ENCODE measurements at regions not wholly inside any gene's neighbourhood (a gene's known extent, or its start where the extent isn't known, plus 50 kb on each side); places are given as distances from the start of the nearest gene placed in this dataset.

- Mint-ChIP-seq H3K27me3 (ENCODE audit: low read depth in 3 of 3) (peaks cover 0 to 2% (median 0%) of the 10 kb centered on the region in 3 donors), H3K27ac (no peak overlapping the region), H3K4me1 (no peaks in the 10 kb centered on the region), H3K9me3 (peaks cover 0 to 8% (median 3%) of the 10 kb centered on the region in 6 donors), H3K36me3 (peaks cover 0 to 5% (median 0%) of the 10 kb centered on the region in 3 donors), H3K4me3 (no peak overlapping the region)
- DNase-seq = no peak
Measured at GRCh38 chrX:7789200-7789599, 53.8 kb upstream of the VCX start.

DNA sequence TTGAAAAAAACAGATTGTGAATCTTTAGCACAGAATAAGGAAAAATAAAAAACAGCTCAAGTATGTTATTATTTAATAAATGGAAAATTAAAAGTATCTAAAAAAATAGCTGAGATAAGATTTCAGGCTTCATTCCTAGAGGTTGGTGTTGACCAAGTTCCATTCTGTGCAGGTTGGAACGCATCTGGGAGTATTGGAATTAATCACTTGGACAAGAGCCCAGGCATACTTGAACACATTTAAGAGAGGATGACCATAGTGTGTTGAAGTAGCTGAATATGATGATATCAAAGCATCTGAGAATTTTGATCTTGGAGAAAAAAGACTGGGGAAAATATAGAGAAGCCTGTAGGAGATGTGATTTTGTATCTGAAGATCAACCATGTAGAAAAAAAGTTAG is 54.6 kb upstream of the VCX start:
- Mint-ChIP-seq H3K4me1 (no peaks in the 10 kb centered on the region), H3K27ac (no peak overlapping the region), H3K36me3 (peaks cover 0 to 5% (median 0%) of the 10 kb centered on the region in 3 donors), H3K4me3 (no peak overlapping the region), H3K9me3 (peaks cover 0 to 15% (median 3%) of the 10 kb centered on the region in 6 donors), H3K27me3 (ENCODE audit: low read depth in 3 of 3) (peaks cover 0 to 2% (median 0%) of the 10 kb centered on the region in 3 donors)
- DNase-seq = no peak

GRCh38 chrX:7787714-7788113 is 55.3 kb upstream of the VCX start:
- no peak for DNase-seq
- H3K36me3 Mint-ChIP-seq = peaks cover 0 to 5% (median 0%) of the 10 kb centered on the region in 3 donors
- no peaks in the 10 kb centered on the region for H3K4me1 Mint-ChIP-seq
- H3K27ac Mint-ChIP-seq = no peak overlapping the region
- no peak overlapping the region for H3K4me3 Mint-ChIP-seq
- peaks cover 0 to 15% (median 3%) of the 10 kb centered on the region in 6 donors for H3K9me3 Mint-ChIP-seq
- peaks cover 0 to 2% (median 0%) of the 10 kb centered on the region in 3 donors for H3K27me3 Mint-ChIP-seq (ENCODE audit: low read depth in 3 of 3)

- no peak overlapping the region for H3K4me3 Mint-ChIP-seq
- peaks cover 0 to 1% (median 0%) of the 10 kb centered on the region in 3 donors for H3K27me3 Mint-ChIP-seq (ENCODE audit: low read depth in 3 of 3)
- no peaks in the 10 kb centered on the region for H3K36me3 Mint-ChIP-seq
- DNase-seq = no peak
- H3K27ac Mint-ChIP-seq = no peak overlapping the region
- H3K4me1 Mint-ChIP-seq = no peaks in the 10 kb centered on the region
- H3K9me3 Mint-ChIP-seq = peaks cover 0 to 11% (median 3%) of the 10 kb centered on the region in 6 donors
Measured at GRCh38 chrX:7784580-7784979, 58.4 kb upstream of the VCX start.

GRCh38 chrX:7779644-7780043 is 63.3 kb upstream of the VCX start:
- peaks cover 0 to 1% (median 0%) of the 10 kb centered on the region in 3 donors for H3K27me3 Mint-ChIP-seq (ENCODE audit: low read depth in 3 of 3)
- H3K36me3 Mint-ChIP-seq = no peaks in the 10 kb centered on the region
- no peak for DNase-seq
- peaks cover 0 to 11% (median 4%) of the 10 kb centered on the region in 6 donors for H3K9me3 Mint-ChIP-seq
- no peak overlapping the region for H3K4me3 Mint-ChIP-seq
- H3K4me1 Mint-ChIP-seq = no peaks in the 10 kb centered on the region
- H3K27ac Mint-ChIP-seq = no peak overlapping the region

DNA sequence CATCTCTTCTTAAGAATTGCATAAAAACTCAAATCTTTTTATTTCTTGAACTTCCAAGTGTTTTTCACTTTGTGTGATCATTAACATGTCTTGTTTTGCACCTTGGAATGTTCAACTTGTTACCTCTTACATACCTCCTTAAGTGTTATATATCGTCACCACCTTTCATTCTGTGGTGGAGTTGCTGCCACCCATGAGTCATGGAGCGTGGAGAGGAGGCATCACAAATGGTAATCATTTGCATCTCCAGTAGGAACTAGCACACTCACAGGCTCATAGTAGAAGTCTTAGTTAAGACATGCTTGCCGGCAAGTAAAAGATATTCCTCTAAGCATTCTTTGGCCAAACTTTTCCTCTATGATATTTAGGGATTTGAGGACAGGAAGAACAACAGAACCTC is 67.0 kb upstream of the VCX start:
- Mint-ChIP-seq H3K4me3 (no peak overlapping the region), H3K9me3 (peaks cover 0 to 13% (median under 1%) of the 10 kb centered on the region in 6 donors), H3K27ac (no peak overlapping the region), H3K36me3 (no peaks in the 10 kb centered on the region), H3K27me3 (ENCODE audit: low read depth in 3 of 3) (peaks cover 0 to 3% (median 0%) of the 10 kb centered on the region in 3 donors), H3K4me1 (no peaks in the 10 kb centered on the region)
- DNase-seq = no peak

- Mint-ChIP-seq H3K4me1 (no peaks in the 10 kb centered on the region), H3K27me3 (ENCODE audit: low read depth in 3 of 3) (peaks cover 0 to 3% (median 3%) of the 10 kb centered on the region in 3 donors), H3K4me3 (no peak overlapping the region), H3K27ac (no peak overlapping the region), H3K36me3 (no peaks in the 10 kb centered on the region), H3K9me3 (peaks cover 0 to 9% (median 3%) of the 10 kb centered on the region in 6 donors)
- no peak for DNase-seq
Measured at GRCh38 chrX:7771788-7772438, 71.1 kb upstream of the VCX start.

GRCh38 chrX:7759830-7760229 is 83.1 kb upstream of the VCX start:
- H3K4me3 Mint-ChIP-seq = no peak overlapping the region
- no peaks in the 10 kb centered on the region for H3K36me3 Mint-ChIP-seq
- H3K9me3 Mint-ChIP-seq = peaks cover 0 to 3% (median 0%) of the 10 kb centered on the region in 6 donors
- peaks cover 0 to 5% (median 0%) of the 10 kb centered on the region in 3 donors for H3K27me3 Mint-ChIP-seq (ENCODE audit: low read depth in 3 of 3)
- H3K4me1 Mint-ChIP-seq = no peaks in the 10 kb centered on the region
- no peak for DNase-seq
- no peak overlapping the region for H3K27ac Mint-ChIP-seq

DNA sequence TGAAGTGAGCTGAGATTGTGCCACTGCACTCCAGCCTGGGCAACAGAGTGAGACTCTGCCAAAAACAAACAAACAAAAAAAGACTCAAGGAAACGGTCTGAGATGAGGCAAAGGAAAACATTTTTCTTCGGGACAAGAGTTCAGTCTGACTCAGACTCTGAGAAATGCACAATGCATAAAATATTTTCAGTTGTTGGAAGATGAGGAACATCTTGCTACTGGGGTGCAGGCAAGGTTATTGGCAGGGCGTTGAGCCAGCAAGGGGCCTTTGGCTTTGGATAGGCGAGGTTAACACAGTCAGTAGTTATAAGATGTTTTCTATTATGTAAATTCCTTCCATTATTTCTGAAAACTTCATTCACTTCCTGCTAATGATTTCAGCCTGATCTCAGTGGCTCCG is 96.1 kb upstream of the VCX start:
- H3K4me3 Mint-ChIP-seq = no peak overlapping the region
- DNase-seq = no peak
- no peaks in the 10 kb centered on the region for H3K4me1 Mint-ChIP-seq
- H3K27ac Mint-ChIP-seq = no peak overlapping the region
- no peaks in the 10 kb centered on the region for H3K36me3 Mint-ChIP-seq
- H3K9me3 Mint-ChIP-seq = peaks cover 0 to 11% (median 3%) of the 10 kb centered on the region in 6 donors
- H3K27me3 Mint-ChIP-seq (ENCODE audit: low read depth in 3 of 3) = peaks cover 0 to 1% (median 0%) of the 10 kb centered on the region in 3 donors

DNA sequence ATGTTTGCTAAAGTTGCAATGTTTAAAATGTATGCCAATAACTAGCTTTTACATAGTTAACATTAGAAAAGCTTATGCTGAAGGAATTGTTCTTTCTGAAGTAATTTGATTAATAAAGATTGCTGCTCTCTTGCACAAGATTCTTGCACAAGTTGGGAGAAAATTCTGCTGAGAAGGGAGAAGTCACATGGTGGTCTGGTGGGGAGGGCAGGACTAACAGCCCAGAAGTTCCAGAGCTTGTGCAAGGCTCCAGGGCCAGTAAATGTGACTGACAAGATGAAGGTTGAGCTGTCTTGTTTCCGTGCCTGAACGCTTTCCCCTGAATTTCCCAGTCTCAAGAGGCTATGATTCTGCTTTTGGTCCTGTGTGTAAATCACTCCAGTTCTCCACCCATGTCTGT is 112.9 kb upstream of the VCX start:
- no peak for DNase-seq
- H3K4me1 Mint-ChIP-seq = no peaks in the 10 kb centered on the region
- peaks cover 0 to 3% (median 0%) of the 10 kb centered on the region in 6 donors for H3K9me3 Mint-ChIP-seq
- H3K27me3 Mint-ChIP-seq (ENCODE audit: low read depth in 3 of 3) = no peaks in the 10 kb centered on the region
- no peak overlapping the region for H3K27ac Mint-ChIP-seq
- no peaks in the 10 kb centered on the region for H3K36me3 Mint-ChIP-seq
- no peak overlapping the region for H3K4me3 Mint-ChIP-seq

DNA sequence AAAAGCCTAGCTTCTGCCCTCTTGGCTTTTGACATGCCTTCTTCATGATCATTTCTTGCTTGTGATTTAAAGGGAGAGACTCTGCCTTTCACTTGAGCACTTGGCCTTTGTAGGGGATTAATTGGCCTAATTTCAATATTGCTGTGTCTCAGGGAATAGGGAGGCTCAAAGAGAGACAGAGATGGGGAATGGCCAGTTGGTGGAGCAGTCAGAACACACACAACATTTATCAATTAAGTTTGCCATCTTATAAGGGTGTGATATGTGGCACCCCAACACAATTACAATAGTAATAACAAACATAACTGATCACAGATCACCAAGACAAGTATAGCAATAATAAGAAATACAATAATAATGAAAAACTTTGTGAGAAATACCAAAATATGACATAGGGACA is 122.5 kb upstream of the VCX start:
- Mint-ChIP-seq H3K9me3 (peaks cover 0 to 2% (median under 1%) of the 10 kb centered on the region in 6 donors), H3K4me1 (no peaks in the 10 kb centered on the region), H3K27me3 (ENCODE audit: low read depth in 3 of 3) (no peaks in the 10 kb centered on the region), H3K27ac (no peak overlapping the region), H3K36me3 (no peaks in the 10 kb centered on the region), H3K4me3 (no peak overlapping the region)
- DNase-seq = no peak

DNA sequence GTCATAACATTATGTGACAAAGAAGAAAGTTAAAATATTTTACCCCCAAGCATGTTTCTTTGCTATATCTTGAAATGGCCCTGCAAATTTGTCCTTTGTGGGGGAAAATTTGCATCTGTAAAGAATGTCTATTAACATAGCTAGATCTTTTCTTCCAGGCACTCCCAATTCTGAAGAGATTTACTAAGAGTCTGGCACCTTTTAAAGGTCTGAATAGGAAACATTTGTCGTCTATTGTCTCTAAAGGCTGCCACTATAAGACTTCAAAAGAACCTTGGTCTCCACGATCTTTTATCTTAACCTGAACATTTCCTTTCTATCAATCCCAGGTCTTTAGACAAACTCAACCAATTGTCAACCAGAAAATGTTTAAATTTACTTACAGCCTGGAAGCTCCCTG is 128.6 kb upstream of the VCX start:
- no peak overlapping the region for H3K27ac Mint-ChIP-seq
- H3K4me3 Mint-ChIP-seq = no peak overlapping the region

GRCh38 chrX:7711167-7711566 is 131.8 kb upstream of the VCX start:
- Mint-ChIP-seq H3K4me1 (no peaks in the 10 kb centered on the region), H3K27ac (no peak overlapping the region), H3K36me3 (no peaks in the 10 kb centered on the region), H3K4me3 (no peak overlapping the region), H3K27me3 (ENCODE audit: low read depth in 3 of 3) (no peaks in the 10 kb centered on the region), H3K9me3 (peaks cover 0 to 16% (median 0%) of the 10 kb centered on the region in 6 donors)
- no peak for DNase-seq

More for the DNA sequence above, 128.6 kb upstream of the VCX start:
- no peak for DNase-seq
- H3K4me1 Mint-ChIP-seq = no peaks in the 10 kb centered on the region
- no peaks in the 10 kb centered on the region for H3K36me3 Mint-ChIP-seq
- H3K27me3 Mint-ChIP-seq (ENCODE audit: low read depth in 3 of 3) = no peaks in the 10 kb centered on the region
- H3K9me3 Mint-ChIP-seq = peaks cover 0 to 9% (median 2%) of the 10 kb centered on the region in 6 donors

DNA sequence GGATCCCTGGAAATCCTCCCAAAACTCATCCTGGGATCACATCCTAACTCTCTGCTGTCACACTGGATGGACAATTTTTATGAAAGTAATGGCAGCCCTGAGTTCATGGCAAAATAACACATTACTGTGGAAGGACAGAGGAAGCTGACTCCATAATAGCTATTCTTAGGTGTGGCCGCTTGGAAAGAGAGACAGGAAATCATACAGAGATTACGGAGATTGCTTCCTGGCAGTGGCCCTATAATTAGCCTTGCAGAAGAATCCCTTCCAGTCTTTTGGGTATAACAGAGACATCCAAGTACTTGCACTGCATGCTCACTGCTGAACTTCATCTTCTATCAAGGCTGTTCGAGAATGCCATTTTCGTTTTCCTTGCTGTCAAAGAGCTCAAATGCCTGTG is 133.1 kb upstream of the VCX start:
- DNase-seq = no peak
- H3K4me3 Mint-ChIP-seq = no peak overlapping the region
- H3K36me3 Mint-ChIP-seq = no peaks in the 10 kb centered on the region
- H3K4me1 Mint-ChIP-seq = no peaks in the 10 kb centered on the region
- H3K9me3 Mint-ChIP-seq = peaks cover 0 to 16% (median 0%) of the 10 kb centered on the region in 6 donors
- no peak overlapping the region for H3K27ac Mint-ChIP-seq
- no peaks in the 10 kb centered on the region for H3K27me3 Mint-ChIP-seq (ENCODE audit: low read depth in 3 of 3)

DNA sequence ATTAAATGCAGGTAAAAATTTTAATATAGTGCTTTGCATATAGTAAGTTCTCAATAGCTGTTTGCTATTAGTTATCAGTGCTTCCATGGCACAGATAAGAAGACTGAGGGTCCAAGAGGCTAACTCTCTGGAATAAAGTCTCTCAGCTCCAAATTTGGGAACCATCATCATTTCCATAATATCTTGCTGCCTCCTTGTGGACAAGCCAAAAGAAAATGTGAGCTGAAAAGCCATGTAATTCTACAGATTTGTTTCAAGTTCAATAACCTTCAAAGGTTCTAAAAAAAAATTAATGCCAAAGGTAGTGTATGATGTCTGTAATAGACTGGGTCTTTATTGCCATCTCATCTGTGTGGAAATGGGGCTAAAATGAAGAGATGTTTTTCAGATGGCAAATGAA is 136.9 kb upstream of the VCX start:
- no peaks in the 10 kb centered on the region for H3K27me3 Mint-ChIP-seq (ENCODE audit: low read depth in 3 of 3)
- H3K36me3 Mint-ChIP-seq = no peaks in the 10 kb centered on the region
- no peaks in the 10 kb centered on the region for H3K4me1 Mint-ChIP-seq
- no peak overlapping the region for H3K4me3 Mint-ChIP-seq
- no peak overlapping the region for H3K27ac Mint-ChIP-seq
- peaks cover 0 to 16% (median 3%) of the 10 kb centered on the region in 6 donors for H3K9me3 Mint-ChIP-seq
- no peak for DNase-seq

Data from immature natural killer cell (primary cell).